K562 (cell line): ENCODE measurements at regions not wholly inside any gene's neighbourhood (a gene's known extent, or its start where the extent isn't known, plus 50 kb on each side); places are given as distances from the start of the nearest gene placed in this dataset.
"Not testable (repeated sequence)": the region's sequence is repeated elsewhere in the genome, so short reads cannot be mapped to it uniquely, and the experiment has no call there.

Experiments used
- ATAC-seq: fragments of 200-7000 bp; cut with Tn5 transposase; 3 replicates; pipeline ENCODE4 v1.9.1; 2020; ENCODE audit warnings: moderate library complexity
- BruUV-seq: library from RNA; stranded (reverse); fragments of 400-500 nt; replicated peaks from 2 replicates; lab custom pipeline; 2021; lab: Mats Ljungman, UMichigan
- CTCF ChIA-PET: fragments of 300-600 bp; formaldehyde crosslinking; extraction: SDS; loops from one replicate; lab custom pipeline; 2021; ENCODE audit warnings: low intra/inter-chr PET ratio; lab: Yijun Ruan, JAX
- POLR2A ChIA-PET: fragments of 300-600, 350-650 bp; sonication (Branson Sonifier 250); formaldehyde crosslinking; extraction: SDS; loops from one replicate; lab custom pipeline; 2021; ENCODE audit warnings: antibody characterized with exemption, inconsistent platforms; lab: Yijun Ruan, JAX
- DNase-seq, 4 experiments: peaks; one replicate each; pipeline versions ENCODE4 v3.0.0 to v3.0.0-alpha.2; 2011 to 2018; ENCODE audit warnings: low spot score in 3 of 4, mixed read lengths in 3 of 4; ENCODE audit errors: extremely low read depth in 1 of 4
- FAIRE-seq: peaks from 2 replicates; lab custom pipeline; 2011; peaks lifted over from hg19 to GRCh38; lab: Jason Lieb, UNC
- H2AFZ ChIP-seq: 2 replicates; pipeline ENCODE4 v1.6.0; 2011; ENCODE audit warnings: low read depth, low read length, control low read depth, inconsistent platforms
- H3K27ac ChIP-seq: fragments of 200-600 bp; 3 replicates; pipeline ENCODE4 v1.8.0; 2011; ENCODE audit warnings: low read depth, mild to moderate bottlenecking, control low read depth, inconsistent platforms, low read length, moderate library complexity, mixed read lengths; ENCODE audit errors: extremely low read depth
- H3K27me3 ChIP-seq, 2 experiments: fragments of 300-600 bp in 1 of 2; 2 replicates in 1 of 2; 3 replicates in 1 of 2; pipeline versions ENCODE4 v1.6.0 to v1.8.0; 2011; ENCODE audit warnings: inconsistent platforms in 2 of 2, low read length in 2 of 2, mild to moderate bottlenecking in 1 of 2, mixed read lengths in 1 of 2, moderate library complexity in 1 of 2; ENCODE audit not compliant: control insufficient read depth in 2 of 2, insufficient read depth in 2 of 2
- H3K36me3 ChIP-seq: fragments of 300-600 bp; 3 replicates; pipeline ENCODE4 v1.8.0; 2011; ENCODE audit warnings: mild to moderate bottlenecking, low read length, inconsistent platforms; ENCODE audit not compliant: control insufficient read depth, insufficient read depth
- H3K4me1 ChIP-seq, 2 experiments: fragments of 200-600 bp in 1 of 2; replicated peaks in 1 of 2; 2 replicates in 1 of 2; 3 replicates in 1 of 2; pipeline versions ENCODE4 v1.5.1 to v1.8.0; 2011; ENCODE audit warnings: inconsistent platforms in 2 of 2, low read length in 2 of 2, mild to moderate bottlenecking in 1 of 2, mixed read lengths in 1 of 2, moderate library complexity in 1 of 2; ENCODE audit not compliant: control insufficient read depth in 2 of 2, insufficient read depth in 2 of 2
- H3K4me2 ChIP-seq: 2 replicates; pipeline ENCODE4 v1.6.1; 2011; ENCODE audit warnings: low read length, control low read depth, inconsistent platforms, mixed read lengths; ENCODE audit not compliant: insufficient read depth
- H3K4me3 ChIP-seq: fragments of 200-600 bp; sonication (generic), shearing (Covaris generic); 2 replicates; pipeline ENCODE4 v1.5.1; 2016; ENCODE audit warnings: control low read depth, inconsistent platforms
- H3K79me2 ChIP-seq: fragments of 200-600 bp; 3 replicates; pipeline ENCODE4 v1.8.0; 2011; ENCODE audit warnings: low read length, inconsistent platforms; ENCODE audit not compliant: control insufficient read depth, insufficient read depth
- H3K9ac ChIP-seq, 2 experiments: 2 replicates each; pipeline versions ENCODE4 v1.6.0 to v1.6.1; 2011; ENCODE audit warnings: low read depth in 2 of 2, low read length in 2 of 2, control low read depth in 1 of 2, inconsistent platforms in 1 of 2, mild to moderate bottlenecking in 1 of 2, mixed read lengths in 1 of 2; ENCODE audit not compliant: insufficient read depth in 1 of 2
- H3K9me1 ChIP-seq: one replicate; pipeline ENCODE4 v1.6.0; 2011; ENCODE audit warnings: inconsistent platforms, mild to moderate bottlenecking, low read length, moderate library complexity; ENCODE audit not compliant: control insufficient read depth, insufficient read depth
- H3K9me3 ChIP-seq: replicated peaks from 2 replicates; pipeline ENCODE4 v1.5.1; 2011; ENCODE audit warnings: low read depth, low read length, inconsistent platforms; ENCODE audit not compliant: control insufficient read depth, insufficient read depth
- H4K20me1 ChIP-seq: replicated peaks from 2 replicates; pipeline ENCODE4 v1.6.1; 2011; ENCODE audit warnings: low read length, inconsistent platforms, mixed read lengths; ENCODE audit not compliant: control insufficient read depth, insufficient read depth
- CBX3 ChIP-seq, 2 experiments: IDR thresholded peaks; 1 replicate in 1 of 2; 2 replicates in 1 of 2; pipeline ENCODE4 v1.6.1; 2012; ENCODE audit warnings: inconsistent platforms in 2 of 2, low read length in 2 of 2, borderline replicate concordance in 1 of 2, control low read depth in 1 of 2
- CEBPZ ChIP-seq: fragments of 150-350 bp; IDR thresholded peaks from 2 replicates; pipeline ENCODE4 v1.6.1; 2014; ENCODE audit warnings: low read depth, mild to moderate bottlenecking, low read length, borderline replicate concordance
- DIDO1 ChIP-seq: fragments of 450-650 bp; IDR thresholded peaks from 2 replicates; pipeline ENCODE4 v1.6.1; 2016; ENCODE audit warnings: low read depth, missing biosample characterization, missing genetic modification characterization
- NUFIP1 ChIP-seq: fragments of 450-650 bp; IDR thresholded peaks from 2 replicates; pipeline ENCODE4 v1.6.1; 2018; ENCODE audit not compliant: partially characterized antibody
- STAT5A ChIP-seq: IDR thresholded peaks from 2 replicates; pipeline ENCODE4 v1.6.1; 2012; ENCODE audit warnings: low read length, inconsistent platforms, borderline replicate concordance
- TCFL5 ChIP-seq: fragments of 250-450 bp; sonication (Bioruptor Pico); conservative IDR thresholded peaks from 2 replicates; pipeline ENCODE4 v1.6.1; 2021; ENCODE audit warnings: mild to moderate bottlenecking, moderate library complexity, matching md5 sums
- TOE1 ChIP-seq, 2 experiments: fragments of 450-650 bp in 1 of 2; sonication (generic) in 1 of 2; formaldehyde crosslinking in 1 of 2; IDR thresholded peaks; 2 replicates each; pipeline versions ENCODE4 v1.7.1 to v1.8.0; 2016 to 2022; ENCODE audit warnings: borderline replicate concordance in 2 of 2, mild to moderate bottlenecking in 2 of 2, antibody characterized with exemption in 1 of 2, inconsistent platforms in 1 of 2, low read depth in 1 of 2, missing genetic modification reagents in 1 of 2, moderate library complexity in 1 of 2
- WHSC1 ChIP-seq: IDR thresholded peaks from one replicate; pipeline ENCODE4 v1.6.1; 2012; ENCODE audit warnings: low read length, control low read depth, inconsistent platforms
- ZFP30 ChIP-seq: fragments of 250-450 bp; sonication (Bioruptor Pico); IDR thresholded peaks from 2 replicates; pipeline ENCODE4 v1.8.0; 2022; ENCODE audit warnings: moderate library complexity, mild to moderate bottlenecking, inconsistent platforms, borderline replicate concordance
- ZFP36 ChIP-seq: fragments of 150-350 bp; IDR thresholded peaks from 2 replicates; pipeline ENCODE4 v1.6.1; 2018; ENCODE audit warnings: low read length, low read depth; ENCODE audit not compliant: partially characterized antibody
- ZNF212 ChIP-seq: fragments of 450-650 bp; formaldehyde crosslinking; IDR thresholded peaks from 2 replicates; pipeline ENCODE4 v1.4.0; 2020; ENCODE audit warnings: mild to moderate bottlenecking
- WGBS: fragments of 100-300 bp; shearing (Covaris generic); methylation state at CpG from one replicate; pipeline ENCODE4 v1.1.6; 2016; ENCODE audit warnings: low coverage, mixed read lengths; ENCODE audit not compliant: insufficient coverage; ENCODE audit errors: missing lambda C conversion rate; 5-methylcytosine and 5-hydroxymethylcytosine counted together
- in situ Hi-C: fragments of 300-500 bp; cut with MboI; formaldehyde crosslinking; loops from 4 replicates; pipeline ENCODE4 v1.15.0; 2018; ENCODE audit warnings: inconsistent platforms, mixed read lengths
- intact Hi-C: fragments of 100-400 bp; cut with micrococcal nuclease; formaldehyde crosslinking; loops from 2 replicates; pipeline ENCODE4 v1.14.2; 2022

- peak; percentile 44; the same call in 2 of the 3 replicates for ATAC-seq
- not testable (repeated sequence) for BruUV-seq
Measured at GRCh38 chr4:143789618-143790017, 89.1 kb upstream of the FREM3 start.

GRCh38 chr4:143784567-143784966 is 84.1 kb upstream of the FREM3 start:
- no peaks in the 10 kb centered on the region for H3K9me1 ChIP-seq
- in situ Hi-C loops, result loop anchor here (25.0 kb wide), 1 partner anchor 128 kb away; the partner anchor contains the start of gene GYPE
- H3K4me3 ChIP-seq, result no peak overlapping the region
- no peak for FAIRE-seq
- H3K4me1 ChIP-seq, result no peaks in the 10 kb centered on the region
- no peaks in the 10 kb centered on the region for H3K36me3 ChIP-seq
- no peak overlapping the region for H3K27ac ChIP-seq
- no peaks in the 10 kb centered on the region for H3K27me3 ChIP-seq
- H2AFZ ChIP-seq, result no peak overlapping the region
- TF ChIP-seq TOE1 (IDR thresholded peaks at IDR 0.05; ENCODE audit: borderline replicate concordance), result no peak
- no peak for TF ChIP-seq TOE1 (CRISPR knock-in tag; IDR thresholded peaks at IDR 0.05; ENCODE audit: borderline replicate concordance, low read depth)
- TF ChIP-seq STAT5A, result no peak
- TF ChIP-seq ZFP30 (CRISPR knock-in tag), result no peak
- peak in 1 of 2 experiments; percentile 77; a peak in 1 of 3 replicates for TF ChIP-seq CBX3 (IDR thresholded peaks at IDR 0.05; ENCODE audit: borderline replicate concordance in 1 of 2, low read length in 2 of 2)
- TF ChIP-seq ZNF212 (CRISPR knock-in tag), result no peak
- TF ChIP-seq DIDO1 (tag), result no peak
- peak; percentile 77 for TF ChIP-seq ZFP36
- TF ChIP-seq CEBPZ, result 0 out of 2 replicates have a peak, but pooled peaks have one; percentile 42
- no peak for TF ChIP-seq NUFIP1
- no peak for TF ChIP-seq TCFL5
- TF ChIP-seq WHSC1, result no peak
- TF ChIP-seq, all 486 proteins: peak for 3
- ATAC-seq, result no peak
- ChIA-PET POLR2A (no interaction called here), CTCF (no interaction called here)
- Histone ChIP-seq H3K9ac (no peak overlapping the region), H4K20me1 (no peaks in the 10 kb centered on the region), H3K9me3 (peaks cover 3% of the 10 kb centered on the region), H3K4me2 (no peak overlapping the region), H3K79me2 (no peaks in the 10 kb centered on the region)
- 15% methylated on average over 2 of the region's 2 CpGs for WGBS
- no peak for DNase-seq
- no TSS peak for BruUV-seq
- intact Hi-C loops, result no loop called here

More at GRCh38 chr4:143789618-143790017, 89.1 kb upstream of the FREM3 start:
- WGBS, result 75% methylated on average over 2 of the region's 2 CpGs
- H3K4me2 ChIP-seq, DNase-seq, H3K36me3 ChIP-seq, H3K9ac ChIP-seq, H3K4me1 ChIP-seq, H3K9me1 ChIP-seq, POLR2A ChIA-PET, H3K27ac ChIP-seq, intact Hi-C loops, H3K27me3 ChIP-seq, CTCF ChIA-PET, H3K4me3 ChIP-seq, H3K79me2 ChIP-seq, H4K20me1 ChIP-seq, H3K9me3 ChIP-seq, FAIRE-seq: not testable (repeated sequence)
- in situ Hi-C loops, result loop anchor here (25.0 kb wide), 1 partner anchor 123 kb away; the partner anchor contains the start of gene GYPE
- peak overlapping the region; percentile 2; the same call in 1 of the 2 replicates for H2AFZ ChIP-seq
